ENCODE measurements at regions not wholly inside any gene's neighbourhood (a gene's known extent, or its start where the extent isn't known, plus 50 kb on each side); places are given as distances from the start of the nearest gene placed in this dataset.

DNA sequence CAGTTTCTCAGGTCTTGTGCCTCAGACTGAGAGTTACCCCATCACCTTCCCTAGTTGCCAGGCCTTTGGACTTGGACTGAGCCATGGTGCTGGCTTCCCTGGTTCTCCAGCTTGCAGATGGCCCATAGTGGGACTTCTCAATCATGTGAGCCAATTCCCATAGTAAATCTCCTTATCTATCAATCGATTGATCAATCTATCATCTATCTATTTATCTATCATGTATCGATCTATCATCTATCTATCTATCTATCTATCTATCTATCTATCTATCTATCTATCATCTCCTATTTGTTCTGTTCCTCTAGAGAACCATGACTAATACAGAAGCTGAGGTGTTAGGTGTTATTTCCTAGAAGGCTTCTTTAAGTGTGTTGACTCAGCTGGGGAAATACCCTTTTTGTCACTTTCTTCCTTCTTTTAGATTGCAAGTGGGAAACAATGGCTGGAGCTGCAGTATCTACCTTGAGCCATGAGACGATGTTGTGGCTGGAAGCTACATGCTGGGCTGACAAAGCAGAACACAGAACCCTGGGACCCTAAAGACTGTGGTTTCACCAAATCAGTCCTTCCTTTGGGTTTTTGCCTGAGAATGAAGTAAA lies 234.7 kb upstream of the GLI3 start:
- Histone ChIP-seq H3K4ac (replicated peaks; ENCODE audit: insufficient read length, low read depth, low read length) (no peak overlapping the region), H3K4me2 (ENCODE audit: insufficient read depth in 1 of 2, low read depth in 2 of 2, low read length in 2 of 2) (no peak overlapping the region), H3K4me1 (replicated peaks in 1 of 4; ENCODE audit: control insufficient read depth in 3 of 4, insufficient read depth in 4 of 4, low read length in 3 of 4) (no peaks in the 10 kb centered on the region), H3K23me2 (ENCODE audit: low read depth, low read length) (no peaks in the 10 kb centered on the region), H4K8ac (ENCODE audit: extremely low read depth, insufficient read depth, low read length) (no peak overlapping the region), H3K27me3 (replicated peaks in 1 of 4; ENCODE audit: control insufficient read depth in 3 of 4, extremely low read depth in 1 of 4, insufficient read depth in 3 of 4, low read length in 3 of 4) (no peaks in the 10 kb centered on the region), H3K79me1 (ENCODE audit: low read depth, low read length) (no peaks in the 10 kb centered on the region), H3K36me3 (ENCODE audit: control insufficient read depth in 2 of 4, insufficient read depth in 4 of 4, low read length in 3 of 4) (no peaks in the 10 kb centered on the region), H2AK5ac (ENCODE audit: low read depth, low read length) (no peak overlapping the region), H3K9me3 (ENCODE audit: insufficient read depth in 2 of 2, low read depth in 1 of 2, low read length in 1 of 2) (no peaks in the 10 kb centered on the region), H3K14ac (ENCODE audit: insufficient read length) (no peak overlapping the region), H4K91ac (replicated peaks; ENCODE audit: insufficient read length, low read length) (no peak overlapping the region), H2BK5ac (ENCODE audit: low read depth, low read length) (no peak overlapping the region), H2AFZ (ENCODE audit: low read length) (0 out of 2 replicates have a peak overlapping the region, but pooled peaks have one; percentile 9), H3K56ac (replicated peaks; ENCODE audit: insufficient read length, low read depth, low read length) (no peak overlapping the region), H3K4me3 (ENCODE audit: extremely low read depth in 1 of 4, insufficient read depth in 2 of 4, low read depth in 3 of 4, low read length in 4 of 4) (no peak overlapping the region), H3K79me2 (ENCODE audit: control insufficient read depth in 1 of 2, insufficient read depth in 2 of 2, low read length in 2 of 2) (no peaks in the 10 kb centered on the region), H3K18ac (ENCODE audit: extremely low read depth, low read length) (no peak overlapping the region), H2BK120ac (replicated peaks; ENCODE audit: low read depth, low read length) (no peak overlapping the region), H2BK20ac (ENCODE audit: low read length) (no peak overlapping the region), H2BK15ac (ENCODE audit: low read length) (no peak overlapping the region), H3K27ac (ENCODE audit: low read depth, low read length) (no peak overlapping the region), H2BK12ac (ENCODE audit: low read depth, low read length) (no peak overlapping the region), H4K5ac (ENCODE audit: insufficient read length, low read depth, low read length) (no peak overlapping the region), H3K23ac (ENCODE audit: insufficient read length) (no peak overlapping the region), H4K20me1 (replicated peaks in 1 of 2; ENCODE audit: control insufficient read depth in 1 of 2, insufficient read depth in 2 of 2, low read length in 2 of 2) (no peaks in the 10 kb centered on the region), H3K9ac (replicated peaks in 1 of 4; ENCODE audit: extremely low read depth in 1 of 4, low read depth in 3 of 4, low read length in 3 of 4) (no peak overlapping the region)
- 95% methylated on average over 3 of the region's 3 CpGs; no CpG with 5 or more reads in 1 of the 2 experiments for WGBS, 2 experiments (ENCODE audit: extremely low coverage in 1 of 2, insufficient coverage in 1 of 2, insufficient read length in 1 of 2, insufficient replicate concordance in 2 of 2, low coverage in 1 of 2, low lambda C conversion rate in 2 of 2, missing lambda C conversion rate in 1 of 2)
- CTCF ChIA-PET (ENCODE audit: partially characterized antibody): interaction anchor here (0.6 to 1.5 kb wide), 3 partner anchors 14 to 489 kb away, joined by 3 read pairs; no protein-coding TSS in a partner anchor
- DNase-seq (ENCODE audit: low read depth in 1 of 2, low spot score in 2 of 2) (no peak), FAIRE-seq (no peak)
- TF ChIP-seq CHD2 (IDR thresholded peaks at IDR 0.05; ENCODE audit: low read length) (no peak), PHF8 (conservative IDR thresholded peaks at IDR 0.05; ENCODE audit: low read depth, low read length) (no peak), SRF (IDR thresholded peaks at IDR 0.05; ENCODE audit: low read depth, low read length) (no peak), POLR2AphosphoS5 (IDR thresholded peaks at IDR 0.05; ENCODE audit: low read depth, low read length) (no peak), KDM4A (IDR thresholded peaks at IDR 0.05; ENCODE audit: low read depth, low read length, severe bottlenecking) (no peak)
- TF ChIP-seq, protein P1, sequence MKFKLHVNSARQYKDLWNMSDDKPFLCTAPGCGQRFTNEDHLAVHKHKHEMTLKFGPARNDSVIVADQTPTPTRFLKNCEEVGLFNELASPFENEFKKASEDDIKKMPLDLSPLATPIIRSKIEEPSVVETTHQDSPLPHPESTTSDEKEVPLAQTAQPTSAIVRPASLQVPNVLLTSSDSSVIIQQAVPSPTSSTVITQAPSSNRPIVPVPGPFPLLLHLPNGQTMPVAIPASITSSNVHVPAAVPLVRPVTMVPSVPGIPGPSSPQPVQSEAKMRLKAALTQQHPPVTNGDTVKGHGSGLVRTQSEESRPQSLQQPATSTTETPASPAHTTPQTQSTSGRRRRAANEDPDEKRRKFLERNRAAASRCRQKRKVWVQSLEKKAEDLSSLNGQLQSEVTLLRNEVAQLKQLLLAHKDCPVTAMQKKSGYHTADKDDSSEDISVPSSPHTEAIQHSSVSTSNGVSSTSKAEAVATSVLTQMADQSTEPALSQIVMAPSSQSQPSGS (IDR thresholded peaks at IDR 0.05; ENCODE audit: low read length): no peak
- POLR2A ChIA-PET (ENCODE audit: partially characterized antibody): no interaction called here

Measured in H1 (cell line).